Skin of body (tissue), 1 donor: ENCODE measurements at regions not wholly inside any gene's neighbourhood (a gene's known extent, or its start where the extent isn't known, plus 50 kb on each side); places are given as distances from the start of the nearest gene placed in this dataset.
"Not testable (repeated sequence)": the region's sequence is repeated elsewhere in the genome, so short reads cannot be mapped to it uniquely, and the experiment has no call there.

Experiments
- DNase-seq: peaks from one replicate; lab custom pipeline; 2025; lab: John Stamatoyannopoulos, UW

DNA sequence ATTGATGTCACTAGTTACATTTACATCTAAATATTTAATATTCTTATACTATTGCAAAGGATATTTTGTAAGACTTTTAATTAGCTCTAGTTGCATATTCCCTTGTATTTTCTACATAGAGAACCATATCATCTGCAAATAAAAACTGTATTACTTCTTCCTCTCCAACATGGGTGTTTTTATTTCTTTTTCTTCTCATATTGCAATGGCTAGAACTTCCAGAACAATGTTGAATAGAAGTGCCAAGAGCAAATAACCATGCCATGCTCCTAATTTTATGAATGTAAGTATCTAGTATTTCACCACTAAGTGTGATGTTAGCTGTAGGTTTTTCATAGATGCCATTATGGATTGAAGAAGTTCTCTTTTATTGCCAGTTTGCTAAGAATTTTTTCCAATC, 321.8 kb upstream of the NCAM1 start:
- no peak for DNase-seq

- peak; percentile 54 for DNase-seq
Observed at GRCh38 chr11:112643416-112643815, 317.8 kb upstream of the NCAM1 start.

DNA sequence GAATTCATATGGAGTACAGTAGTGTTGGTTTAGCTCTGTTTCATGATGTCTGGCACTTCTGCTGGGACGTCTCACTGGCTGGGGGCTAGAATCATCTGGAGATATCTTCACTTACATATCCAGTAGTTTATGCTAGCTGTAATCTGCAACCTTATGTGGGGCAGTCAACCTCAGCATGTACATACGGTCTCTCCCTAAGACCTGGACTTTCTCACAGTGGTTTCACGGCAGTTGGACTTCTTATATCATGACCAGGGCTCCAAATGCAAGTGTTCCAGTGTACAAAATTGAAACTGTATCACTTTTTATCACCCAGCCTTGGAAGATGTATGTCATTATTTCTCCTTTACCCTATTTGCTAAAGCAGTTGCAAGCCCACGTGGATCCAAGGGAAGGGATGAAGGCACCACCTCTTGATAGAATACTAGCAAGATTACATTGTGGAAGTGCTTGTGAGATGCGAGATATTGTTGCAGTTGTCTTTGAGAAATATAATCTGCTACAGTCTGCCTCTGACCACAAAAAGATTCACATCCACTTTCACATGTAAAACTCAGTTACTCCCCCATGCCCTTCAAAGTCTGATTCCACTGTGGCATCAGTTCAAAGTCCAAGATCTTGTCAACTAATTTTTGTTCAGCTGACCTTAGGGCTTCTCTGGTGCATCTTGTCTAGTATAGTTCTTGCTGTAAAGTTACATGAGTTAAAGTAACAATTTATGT, 316.6 kb upstream of the NCAM1 start:
- DNase-seq, result no peak

- DNase-seq, result no peak
Observed at GRCh38 chr11:112649856-112650255, 311.4 kb upstream of the NCAM1 start.

- DNase-seq, result no peak
Observed at GRCh38 chr11:112650527-112650926, 310.7 kb upstream of the NCAM1 start.

GRCh38 chr11:112651386-112651785, 309.8 kb upstream of the NCAM1 start:
- no peak for DNase-seq

DNA sequence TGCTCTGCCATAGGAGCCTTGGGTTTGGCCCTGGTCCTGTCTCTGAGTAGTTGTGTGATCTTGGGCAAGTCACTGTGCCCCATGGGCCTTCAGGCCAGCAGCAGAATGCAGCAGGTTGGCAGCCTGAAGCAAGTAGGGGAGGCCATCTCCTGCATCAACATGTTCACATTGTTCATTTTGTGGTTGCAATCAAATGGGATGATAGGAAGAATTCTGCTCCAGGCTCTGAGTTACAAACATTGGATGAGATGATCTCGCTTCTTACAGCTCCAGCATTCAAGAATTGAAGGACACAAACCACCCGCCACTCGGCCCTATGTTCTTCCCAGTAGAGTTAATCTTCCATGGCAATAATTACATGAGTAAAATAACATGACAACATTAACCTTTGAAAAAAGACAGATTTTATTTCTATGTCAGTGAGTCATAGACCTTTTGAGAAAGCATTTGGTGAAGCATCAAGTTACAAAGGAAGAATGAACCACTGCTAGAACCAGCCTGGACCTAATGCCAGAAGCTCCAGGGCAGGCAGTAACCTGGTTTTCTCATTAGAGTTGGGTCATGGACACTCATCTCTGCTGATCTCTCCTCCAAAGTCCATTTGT, 308.3 kb upstream of the NCAM1 start:
- DNase-seq, result no peak

GRCh38 chr11:112655371-112655770, 305.8 kb upstream of the NCAM1 start:
- peak; percentile 84 for DNase-seq

DNA sequence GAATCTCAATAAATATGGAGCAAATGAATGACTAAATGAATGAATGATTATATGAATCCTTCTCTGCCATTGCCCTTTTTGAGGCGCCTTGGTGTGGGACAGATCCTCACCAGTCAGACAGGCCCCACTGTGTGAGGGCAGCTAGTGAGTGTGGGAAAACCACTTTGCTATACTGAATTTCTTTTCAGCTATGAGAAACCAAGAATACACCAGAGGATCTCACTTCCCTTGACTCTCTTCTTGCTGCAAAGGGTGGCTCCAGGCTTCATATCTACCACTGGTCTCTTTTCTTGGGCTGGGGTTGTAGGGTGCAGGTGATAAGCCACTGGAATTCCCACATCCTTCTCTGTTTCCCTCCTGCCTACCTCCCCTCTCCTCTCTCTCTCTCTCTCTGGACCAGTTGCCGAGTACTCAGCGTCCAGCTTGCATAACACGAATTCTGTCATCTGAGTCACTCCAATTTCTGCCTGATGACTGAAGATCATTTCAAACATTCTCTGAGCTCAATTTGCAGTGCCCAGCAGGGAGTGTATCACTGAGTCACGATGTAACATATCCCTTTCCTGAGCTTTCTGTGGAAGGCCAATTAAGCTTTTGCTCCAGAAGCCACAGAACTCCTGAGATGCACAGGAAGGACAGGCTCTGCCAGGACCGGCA, 304.3 kb upstream of the NCAM1 start:
- DNase-seq, result no peak

DNA sequence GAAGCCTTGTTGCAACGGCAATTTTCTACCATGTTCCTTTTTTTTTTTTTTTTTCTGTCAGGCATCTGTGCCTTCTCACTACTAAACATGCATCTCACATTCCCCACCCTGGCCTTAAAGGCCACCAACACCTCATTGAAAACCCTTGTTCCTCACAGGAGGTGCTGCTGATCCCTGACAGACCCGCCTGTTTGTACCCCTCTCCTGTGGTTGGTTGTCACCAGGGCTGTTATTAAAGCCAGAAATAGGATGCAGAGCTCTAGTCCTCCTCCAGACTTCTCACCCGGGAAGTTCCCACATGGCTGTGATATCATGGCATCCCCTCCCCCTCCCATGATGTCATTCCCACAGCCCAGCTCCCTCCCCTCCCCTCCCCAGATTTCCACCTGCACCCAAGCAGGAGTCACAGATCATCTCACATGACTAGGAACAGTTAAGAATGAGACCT, 302.8 kb upstream of the NCAM1 start:
- DNase-seq, result no peak

DNA sequence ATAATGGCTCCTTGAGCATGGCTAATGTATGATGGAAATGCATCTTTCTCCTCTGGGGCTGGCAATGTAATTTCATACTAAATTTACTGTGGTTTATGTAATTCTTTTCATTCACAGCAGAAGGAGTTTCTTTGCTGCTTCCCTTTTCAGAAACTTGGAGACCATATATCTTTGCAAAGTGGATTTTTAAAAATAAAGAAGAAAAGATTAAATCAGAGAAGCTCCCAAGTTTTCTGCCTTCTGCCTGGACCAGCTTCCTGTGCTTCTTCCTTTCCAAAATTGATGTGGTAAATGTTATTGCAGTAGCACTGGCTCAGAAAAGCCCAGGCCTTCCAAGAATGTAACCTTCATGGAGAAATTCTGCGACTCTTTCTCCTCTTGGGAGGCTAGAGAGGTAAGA, 300.1 kb upstream of the NCAM1 start:
- no peak for DNase-seq

- DNase-seq, result no peak
Observed at GRCh38 chr11:112661571-112661970, 299.6 kb upstream of the NCAM1 start.

- no peak for DNase-seq
Observed at GRCh38 chr11:112662554-112662953, 298.7 kb upstream of the NCAM1 start.

DNA sequence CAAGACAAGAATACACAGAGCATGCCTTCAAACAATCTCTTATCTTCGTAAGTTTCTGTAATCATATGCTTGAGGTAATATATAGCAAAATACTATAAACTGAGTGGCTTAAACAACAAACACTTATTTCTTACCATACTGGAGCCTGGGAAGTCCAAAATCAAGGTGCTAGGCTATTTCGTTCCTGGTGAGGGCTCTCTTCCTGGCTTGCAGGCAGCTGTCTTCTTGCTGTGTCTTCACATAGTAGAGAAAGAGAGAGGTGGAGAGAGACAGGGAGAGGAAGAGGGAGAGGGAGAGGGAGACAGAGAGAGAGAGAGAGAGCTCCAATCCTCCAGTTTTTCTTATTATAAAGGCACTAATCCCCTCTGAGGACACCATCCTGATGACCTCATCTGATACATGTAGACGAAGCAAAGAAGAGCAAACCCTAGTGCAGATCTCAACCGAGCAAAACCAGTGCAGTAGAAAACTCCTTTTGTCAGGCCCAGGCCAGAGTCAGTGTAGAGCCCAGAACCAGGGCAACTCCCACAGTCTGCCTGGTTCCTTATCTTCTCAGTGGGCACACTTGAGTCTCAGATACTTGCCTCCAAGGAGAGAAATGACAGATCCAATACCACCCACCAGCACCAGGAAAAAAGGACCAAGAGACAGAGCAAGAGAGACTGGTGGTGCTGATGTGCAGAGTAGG, 297.1 kb upstream of the NCAM1 start:
- no peak for DNase-seq

- no peak for DNase-seq
Observed at GRCh38 chr11:112665291-112665690, 295.9 kb upstream of the NCAM1 start.

- no peak for DNase-seq
Observed at GRCh38 chr11:112666253-112666652, 295.0 kb upstream of the NCAM1 start.

GRCh38 chr11:112670806-112671570, 290.2 kb upstream of the NCAM1 start:
- no peak for DNase-seq

DNA sequence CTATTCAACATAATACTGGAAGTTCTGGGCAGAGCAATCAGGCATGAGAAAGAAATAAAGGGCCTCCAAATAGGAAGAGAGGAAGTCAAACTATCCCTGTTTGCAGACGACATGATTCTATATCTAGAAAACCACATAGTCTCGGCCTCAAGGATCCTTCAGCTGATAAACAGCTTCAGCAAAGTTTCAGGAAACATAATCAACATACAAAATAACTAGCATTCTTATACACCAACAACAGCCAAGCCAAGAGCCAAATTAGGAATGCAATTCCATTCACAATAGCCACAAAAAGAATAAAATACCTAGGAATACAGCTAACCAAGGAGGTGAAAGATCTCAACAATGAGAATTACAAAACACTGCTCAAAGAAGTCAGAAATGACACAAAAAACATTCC, 287.8 kb upstream of the NCAM1 start:
- DNase-seq, result not testable (repeated sequence)

- no peak for DNase-seq
Observed at GRCh38 chr11:112685111-112685510, 276.1 kb upstream of the NCAM1 start.

- no peak for DNase-seq
Observed at GRCh38 chr11:112689851-112690250, 271.4 kb upstream of the NCAM1 start.

GRCh38 chr11:112693781-112694180, 267.4 kb upstream of the NCAM1 start:
- no peak for DNase-seq
